ENCODE measurements at regions not wholly inside any gene's neighbourhood (a gene's known extent, or its start where the extent isn't known, plus 50 kb on each side); places are given as distances from the start of the nearest gene placed in this dataset.

DNA sequence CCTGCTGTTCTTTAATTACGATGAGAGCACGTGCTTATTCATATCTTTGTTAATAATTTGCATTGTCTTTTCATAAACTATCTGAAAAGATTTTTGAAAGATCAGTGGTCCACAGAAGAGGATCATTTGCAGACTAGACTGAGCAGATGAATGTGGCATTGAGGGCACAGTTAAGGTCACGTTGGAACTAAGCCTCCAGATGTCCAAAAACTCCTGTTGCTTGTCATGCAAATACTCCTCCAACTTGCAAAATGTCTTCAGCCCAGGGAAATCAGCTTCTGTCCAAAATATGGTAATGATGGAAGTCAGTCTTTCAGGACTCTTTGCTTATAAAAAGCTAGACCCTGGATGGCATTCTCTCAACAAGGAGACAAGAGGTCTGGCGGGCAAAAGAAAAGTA is 201.6 kb upstream of the TMEM260 start:
- peaks cover 4% of the 10 kb centered on the region for H3K9me3 ChIP-seq (ENCODE audit: control insufficient read depth, low read length)
- no peak overlapping the region for H3K4me3 ChIP-seq (ENCODE audit: low read length)
- DNase-seq = no peak
- H3K36me3 ChIP-seq (ENCODE audit: control insufficient read depth, insufficient read depth, low read length) = no peaks in the 10 kb centered on the region
- H3K27me3 ChIP-seq (ENCODE audit: control insufficient read depth, insufficient read depth, low read length, poor library complexity, severe bottlenecking) = no peaks in the 10 kb centered on the region
- TF ChIP-seq, protein P1, sequence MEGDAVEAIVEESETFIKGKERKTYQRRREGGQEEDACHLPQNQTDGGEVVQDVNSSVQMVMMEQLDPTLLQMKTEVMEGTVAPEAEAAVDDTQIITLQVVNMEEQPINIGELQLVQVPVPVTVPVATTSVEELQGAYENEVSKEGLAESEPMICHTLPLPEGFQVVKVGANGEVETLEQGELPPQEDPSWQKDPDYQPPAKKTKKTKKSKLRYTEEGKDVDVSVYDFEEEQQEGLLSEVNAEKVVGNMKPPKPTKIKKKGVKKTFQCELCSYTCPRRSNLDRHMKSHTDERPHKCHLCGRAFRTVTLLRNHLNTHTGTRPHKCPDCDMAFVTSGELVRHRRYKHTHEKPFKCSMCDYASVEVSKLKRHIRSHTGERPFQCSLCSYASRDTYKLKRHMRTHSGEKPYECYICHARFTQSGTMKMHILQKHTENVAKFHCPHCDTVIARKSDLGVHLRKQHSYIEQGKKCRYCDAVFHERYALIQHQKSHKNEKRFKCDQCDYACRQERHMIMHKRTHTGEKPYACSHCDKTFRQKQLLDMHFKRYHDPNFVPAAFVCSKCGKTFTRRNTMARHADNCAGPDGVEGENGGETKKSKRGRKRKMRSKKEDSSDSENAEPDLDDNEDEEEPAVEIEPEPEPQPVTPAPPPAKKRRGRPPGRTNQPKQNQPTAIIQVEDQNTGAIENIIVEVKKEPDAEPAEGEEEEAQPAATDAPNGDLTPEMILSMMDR (conservative IDR thresholded peaks at IDR 0.05) = no peak
- Mint-ChIP-seq H3K36me3 (ENCODE audit: low read depth) (no peaks in the 10 kb centered on the region), H3K27ac (no peak overlapping the region), H3K9me3 (no peaks in the 10 kb centered on the region), H3K4me3 (no peak overlapping the region), H3K4me1 (no peaks in the 10 kb centered on the region), H3K27me3 (ENCODE audit: insufficient read depth) (no peaks in the 10 kb centered on the region)
- no peak overlapping the region for H3K9ac ChIP-seq (ENCODE audit: extremely low read depth, low read length, poor library complexity, severe bottlenecking)
- H3K27ac ChIP-seq (ENCODE audit: low read depth, low read length) = no peak overlapping the region
- H3K4me1 ChIP-seq (ENCODE audit: control insufficient read depth, insufficient read depth, low read length) = no peaks in the 10 kb centered on the region
- 77 to 81% methylated on average over 2 to 4 of the region's 4 CpGs for WGBS, 2 experiments (ENCODE audit: insufficient coverage in 1 of 2, insufficient read length in 1 of 2)

DNA sequence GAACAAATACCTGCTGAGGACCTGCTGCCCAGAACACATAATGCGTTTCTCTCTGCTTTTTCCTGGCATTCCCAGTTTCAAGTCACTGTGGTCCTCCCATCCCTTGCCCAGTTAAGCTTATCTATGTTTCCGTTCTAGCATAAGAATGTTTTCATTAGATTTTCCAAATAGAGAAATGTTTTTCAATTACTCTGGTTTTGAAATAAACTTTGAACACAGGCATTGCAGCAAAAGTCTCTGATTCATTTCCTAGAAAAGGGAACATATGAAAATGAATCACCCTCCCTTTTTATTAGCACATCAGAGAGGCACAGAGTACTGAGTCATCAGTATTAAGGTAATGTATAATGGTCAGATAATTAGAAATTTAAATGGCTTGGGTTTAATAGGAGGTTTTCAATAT is 201.1 kb upstream of the TMEM260 start:
- Histone ChIP-seq H3K27me3 (ENCODE audit: control insufficient read depth, insufficient read depth, low read length, poor library complexity, severe bottlenecking) (no peaks in the 10 kb centered on the region), H3K4me1 (ENCODE audit: control insufficient read depth, insufficient read depth, low read length) (no peaks in the 10 kb centered on the region), H3K27ac (ENCODE audit: low read depth, low read length) (no peak overlapping the region), H3K36me3 (ENCODE audit: control insufficient read depth, insufficient read depth, low read length) (no peaks in the 10 kb centered on the region), H3K9ac (ENCODE audit: extremely low read depth, low read length, poor library complexity, severe bottlenecking) (no peak overlapping the region), H3K9me3 (ENCODE audit: control insufficient read depth, low read length) (peaks cover 6% of the 10 kb centered on the region), H3K4me3 (ENCODE audit: low read length) (no peak overlapping the region)
- H3K4me3 Mint-ChIP-seq = no peak overlapping the region
- no peaks in the 10 kb centered on the region for H3K27me3 Mint-ChIP-seq (ENCODE audit: insufficient read depth)
- H3K4me1 Mint-ChIP-seq = no peaks in the 10 kb centered on the region
- DNase-seq = no peak
- H3K9me3 Mint-ChIP-seq = peaks cover 4% of the 10 kb centered on the region
- H3K36me3 Mint-ChIP-seq (ENCODE audit: low read depth) = no peaks in the 10 kb centered on the region
- TF ChIP-seq, protein P1 (conservative IDR thresholded peaks at IDR 0.05) = no peak
- WGBS, 2 experiments (ENCODE audit: insufficient coverage in 1 of 2, insufficient read length in 1 of 2) = 80 to 86% methylated on average over 1 to 2 of the region's 2 CpGs
- no peak overlapping the region for H3K27ac Mint-ChIP-seq

GRCh38 chr14:56379956-56380355 is 199.6 kb upstream of the TMEM260 start:
- WGBS, 2 experiments (ENCODE audit: insufficient coverage in 1 of 2, insufficient read length in 1 of 2) = 94 to 95% methylated on average over 2 of the region's 2 CpGs
- peaks cover 15% of the 10 kb centered on the region for H3K9me3 Mint-ChIP-seq

More at GRCh38 chr14:56379956-56380355, 199.6 kb upstream of the TMEM260 start:
- Mint-ChIP-seq H3K4me1 (no peaks in the 10 kb centered on the region), H3K4me3 (no peak overlapping the region), H3K27me3 (ENCODE audit: insufficient read depth) (no peaks in the 10 kb centered on the region), H3K27ac (no peak overlapping the region), H3K36me3 (ENCODE audit: low read depth) (no peaks in the 10 kb centered on the region)
- H3K4me3 ChIP-seq (ENCODE audit: low read length) = no peak overlapping the region
- no peak overlapping the region for H3K27ac ChIP-seq (ENCODE audit: low read depth, low read length)
- no peak for DNase-seq
- H3K36me3 ChIP-seq (ENCODE audit: control insufficient read depth, insufficient read depth, low read length) = no peaks in the 10 kb centered on the region
- H3K27me3 ChIP-seq (ENCODE audit: control insufficient read depth, insufficient read depth, low read length, poor library complexity, severe bottlenecking) = no peaks in the 10 kb centered on the region
- H3K9me3 ChIP-seq (ENCODE audit: control insufficient read depth, low read length) = peaks cover 9% of the 10 kb centered on the region
- TF ChIP-seq, protein P1 (conservative IDR thresholded peaks at IDR 0.05) = no peak
- H3K4me1 ChIP-seq (ENCODE audit: control insufficient read depth, insufficient read depth, low read length) = no peaks in the 10 kb centered on the region
- H3K9ac ChIP-seq (ENCODE audit: extremely low read depth, low read length, poor library complexity, severe bottlenecking) = no peak overlapping the region

All from endodermal cell (in vitro differentiated cells).